K562 (cell line): ENCODE measurements at regions not wholly inside any gene's neighbourhood (a gene's known extent, or its start where the extent isn't known, plus 50 kb on each side); places are given as distances from the start of the nearest gene placed in this dataset.

Source experiments
- CBX5 ChIP-seq: IDR thresholded peaks from 2 replicates; pipeline ENCODE4 v1.6.1; 2014; ENCODE audit warnings: low read depth, borderline replicate concordance
- CTCF ChIP-seq, 3 experiments: IDR thresholded peaks in 2 of 3; conservative IDR thresholded peaks in 1 of 3; 2 replicates each; pipeline ENCODE4 v1.5.1; 2011 to 2012; ENCODE audit warnings: low read length in 3 of 3, mild to moderate bottlenecking in 3 of 3, control low read depth in 2 of 3, improper control_type of control experiment in 1 of 3, inconsistent platforms in 1 of 3, low read depth in 1 of 3, mixed read lengths in 1 of 3, moderate library complexity in 1 of 3; ENCODE audit not compliant: insufficient read depth in 2 of 3
- DIDO1 ChIP-seq: fragments of 450-650 bp; IDR thresholded peaks from 2 replicates; pipeline ENCODE4 v1.6.1; 2016; ENCODE audit warnings: low read depth, missing biosample characterization, missing genetic modification characterization
- ESRRA ChIP-seq: fragments of 450-650 bp; IDR thresholded peaks from 2 replicates; pipeline ENCODE4 v1.6.1; 2014; ENCODE audit warnings: low read depth, mild to moderate bottlenecking, moderate library complexity, borderline replicate concordance
- EZH2 ChIP-seq: IDR thresholded peaks from 2 replicates; pipeline ENCODE4 v1.6.1; 2012; ENCODE audit warnings: low read depth, mild to moderate bottlenecking, inconsistent platforms, low read length, borderline replicate concordance
- HCFC1 ChIP-seq: IDR thresholded peaks from 2 replicates; pipeline ENCODE4 v1.6.1; 2012; ENCODE audit warnings: low read depth, low read length, improper control_type of control experiment
- HNRNPL ChIP-seq: fragments of 200-400 bp; formaldehyde crosslinking; IDR thresholded peaks from 2 replicates; pipeline ENCODE4 v1.6.1; 2017; ENCODE audit warnings: low read depth, mild to moderate bottlenecking, low read length
- LARP7 ChIP-seq: fragments of 450-650 bp; IDR thresholded peaks from 2 replicates; pipeline ENCODE4 v1.6.1; 2016
- POLR2AphosphoS5 ChIP-seq: IDR thresholded peaks from 2 replicates; pipeline ENCODE4 v1.6.1; 2011; ENCODE audit warnings: mild to moderate bottlenecking, low read depth, low read length, moderate library complexity; ENCODE audit not compliant: control insufficient read depth, insufficient read depth
- RAD21 ChIP-seq, 2 experiments: fragments of 250-450 bp in 1 of 2; fragments of 450-650 bp in 1 of 2; sonication (Bioruptor Pico) in 1 of 2; formaldehyde crosslinking in 1 of 2; IDR thresholded peaks in 1 of 2; conservative IDR thresholded peaks in 1 of 2; 2 replicates each; pipeline versions ENCODE4 v1.4.0 to v1.8.0; 2020 to 2022; ENCODE audit warnings: mild to moderate bottlenecking in 2 of 2, moderate library complexity in 1 of 2
- TAF15 ChIP-seq: fragments of 200-400 bp; formaldehyde crosslinking; IDR thresholded peaks from 2 replicates; pipeline ENCODE4 v1.6.1; 2017; ENCODE audit warnings: mild to moderate bottlenecking, low read depth, low read length, moderate library complexity
- TARDBP ChIP-seq: fragments of 450-650 bp; IDR thresholded peaks from 2 replicates; pipeline ENCODE4 v1.6.1; 2016
- ZNF263 ChIP-seq: sonication (generic); formaldehyde crosslinking; IDR thresholded peaks from 2 replicates; pipeline ENCODE4 v1.8.0; 2022; ENCODE audit warnings: mild to moderate bottlenecking, missing genetic modification reagents, borderline replicate concordance
- ZNF778 ChIP-seq: fragments of 450-650 bp; formaldehyde crosslinking; IDR thresholded peaks from 2 replicates; pipeline ENCODE4 v1.4.0; 2020; ENCODE audit warnings: mild to moderate bottlenecking, moderate library complexity

- no peak for TF ChIP-seq RAD21 (CRISPR knock-in tag; conservative IDR thresholded peaks at IDR 0.05 in 1 of 2, IDR thresholded peaks at IDR 0.05 in 1 of 2)
- TF ChIP-seq HNRNPL: no peak
- no peak for TF ChIP-seq POLR2AphosphoS5
- TF ChIP-seq ESRRA: no peak
- TF ChIP-seq HCFC1: no peak
- no peak for TF ChIP-seq DIDO1 (tag)
- TF ChIP-seq CBX5: no peak
- TF ChIP-seq TAF15: no peak
- no peak for TF ChIP-seq ZNF263
- no peak for TF ChIP-seq CTCF (IDR thresholded peaks at IDR 0.05 in 2 of 3, conservative IDR thresholded peaks at IDR 0.05 in 1 of 3; ENCODE audit: insufficient read depth in 2 of 3, low read depth in 1 of 3, low read length in 3 of 3)
- no peak for TF ChIP-seq ZNF778 (CRISPR knock-in tag)
- no peak for TF ChIP-seq TARDBP
- no peak for TF ChIP-seq LARP7
- no peak for TF ChIP-seq EZH2
Measured at GRCh38 chr2:5235701-5236100, 456.5 kb upstream of the SOX11 start.
